ENCODE measurements at regions not wholly inside any gene's neighbourhood (a gene's known extent, or its start where the extent isn't known, plus 50 kb on each side); places are given as distances from the start of the nearest gene placed in this dataset.

DNA sequence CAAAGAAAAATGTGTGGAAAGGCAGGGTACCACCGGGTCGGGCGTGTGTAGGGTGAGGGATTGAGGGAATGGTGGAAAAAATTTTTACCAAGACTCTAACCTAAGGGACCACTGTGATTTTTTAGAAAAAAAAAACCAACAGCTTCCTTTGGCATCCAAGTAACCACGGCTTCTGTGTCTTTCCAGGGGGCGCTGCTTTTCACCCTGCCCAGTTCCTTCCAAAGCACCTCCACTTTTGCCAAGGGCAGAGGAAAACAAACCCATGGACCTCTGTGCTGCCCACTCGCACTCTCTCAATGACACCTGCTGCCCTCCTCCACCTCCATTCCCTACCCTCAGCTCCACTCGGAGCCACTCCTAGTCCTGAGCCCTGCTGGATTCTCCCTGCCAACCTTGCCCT lies 381.0 kb downstream of the ENC1 start:
- Mint-ChIP-seq H3K9me3 (ENCODE audit: low read depth) (no peaks in the 10 kb centered on the region), H3K36me3 (ENCODE audit: low read depth) (no peaks in the 10 kb centered on the region), H3K27ac (ENCODE audit: unreplicated experiment) (no peak overlapping the region), H3K27me3 (ENCODE audit: low read depth) (peaks cover 3% of the 10 kb centered on the region), H3K4me1 (ENCODE audit: low read depth) (peaks cover 13% of the 10 kb centered on the region), H3K4me3 (ENCODE audit: unreplicated experiment) (no peak overlapping the region)
- DNase-seq (ENCODE audit: low spot score): no peak
- TF ChIP-seq, protein P1, sequence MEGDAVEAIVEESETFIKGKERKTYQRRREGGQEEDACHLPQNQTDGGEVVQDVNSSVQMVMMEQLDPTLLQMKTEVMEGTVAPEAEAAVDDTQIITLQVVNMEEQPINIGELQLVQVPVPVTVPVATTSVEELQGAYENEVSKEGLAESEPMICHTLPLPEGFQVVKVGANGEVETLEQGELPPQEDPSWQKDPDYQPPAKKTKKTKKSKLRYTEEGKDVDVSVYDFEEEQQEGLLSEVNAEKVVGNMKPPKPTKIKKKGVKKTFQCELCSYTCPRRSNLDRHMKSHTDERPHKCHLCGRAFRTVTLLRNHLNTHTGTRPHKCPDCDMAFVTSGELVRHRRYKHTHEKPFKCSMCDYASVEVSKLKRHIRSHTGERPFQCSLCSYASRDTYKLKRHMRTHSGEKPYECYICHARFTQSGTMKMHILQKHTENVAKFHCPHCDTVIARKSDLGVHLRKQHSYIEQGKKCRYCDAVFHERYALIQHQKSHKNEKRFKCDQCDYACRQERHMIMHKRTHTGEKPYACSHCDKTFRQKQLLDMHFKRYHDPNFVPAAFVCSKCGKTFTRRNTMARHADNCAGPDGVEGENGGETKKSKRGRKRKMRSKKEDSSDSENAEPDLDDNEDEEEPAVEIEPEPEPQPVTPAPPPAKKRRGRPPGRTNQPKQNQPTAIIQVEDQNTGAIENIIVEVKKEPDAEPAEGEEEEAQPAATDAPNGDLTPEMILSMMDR (IDR thresholded peaks at IDR 0.05): no peak

GRCh38 chr5:74258314-74258665 lies 382.2 kb downstream of the ENC1 start:
- Mint-ChIP-seq H3K4me3 (ENCODE audit: unreplicated experiment) (no peak overlapping the region), H3K9me3 (ENCODE audit: low read depth) (no peaks in the 10 kb centered on the region), H3K27me3 (ENCODE audit: low read depth) (peaks cover 3% of the 10 kb centered on the region), H3K4me1 (ENCODE audit: low read depth) (peaks cover 13% of the 10 kb centered on the region), H3K36me3 (ENCODE audit: low read depth) (no peaks in the 10 kb centered on the region), H3K27ac (ENCODE audit: unreplicated experiment) (no peak overlapping the region)
- TF ChIP-seq, protein P1 (IDR thresholded peaks at IDR 0.05): no peak
- DNase-seq (ENCODE audit: low spot score): no peak

GRCh38 chr5:74257645-74258313 lies 382.7 kb downstream of the ENC1 start:
- peaks cover 3% of the 10 kb centered on the region for H3K27me3 Mint-ChIP-seq (ENCODE audit: low read depth)
- no peak overlapping the region for H3K27ac Mint-ChIP-seq (ENCODE audit: unreplicated experiment)
- H3K4me1 Mint-ChIP-seq (ENCODE audit: low read depth): peaks cover 10% of the 10 kb centered on the region
- H3K9me3 Mint-ChIP-seq (ENCODE audit: low read depth): no peaks in the 10 kb centered on the region
- no peak overlapping the region for H3K4me3 Mint-ChIP-seq (ENCODE audit: unreplicated experiment)
- no peak for DNase-seq (ENCODE audit: low spot score)
- H3K36me3 Mint-ChIP-seq (ENCODE audit: low read depth): no peaks in the 10 kb centered on the region
- TF ChIP-seq, protein P1 (IDR thresholded peaks at IDR 0.05): no peak

GRCh38 chr5:74257060-74257527 lies 383.4 kb downstream of the ENC1 start:
- peaks cover 3% of the 10 kb centered on the region for H3K27me3 Mint-ChIP-seq (ENCODE audit: low read depth)
- TF ChIP-seq, protein P1 (IDR thresholded peaks at IDR 0.05): no peak
- H3K27ac Mint-ChIP-seq (ENCODE audit: unreplicated experiment): no peak overlapping the region
- no peaks in the 10 kb centered on the region for H3K9me3 Mint-ChIP-seq (ENCODE audit: low read depth)
- H3K36me3 Mint-ChIP-seq (ENCODE audit: low read depth): no peaks in the 10 kb centered on the region
- DNase-seq (ENCODE audit: low spot score): no peak
- H3K4me3 Mint-ChIP-seq (ENCODE audit: unreplicated experiment): no peak overlapping the region
- peaks cover 7% of the 10 kb centered on the region for H3K4me1 Mint-ChIP-seq (ENCODE audit: low read depth)

DNA sequence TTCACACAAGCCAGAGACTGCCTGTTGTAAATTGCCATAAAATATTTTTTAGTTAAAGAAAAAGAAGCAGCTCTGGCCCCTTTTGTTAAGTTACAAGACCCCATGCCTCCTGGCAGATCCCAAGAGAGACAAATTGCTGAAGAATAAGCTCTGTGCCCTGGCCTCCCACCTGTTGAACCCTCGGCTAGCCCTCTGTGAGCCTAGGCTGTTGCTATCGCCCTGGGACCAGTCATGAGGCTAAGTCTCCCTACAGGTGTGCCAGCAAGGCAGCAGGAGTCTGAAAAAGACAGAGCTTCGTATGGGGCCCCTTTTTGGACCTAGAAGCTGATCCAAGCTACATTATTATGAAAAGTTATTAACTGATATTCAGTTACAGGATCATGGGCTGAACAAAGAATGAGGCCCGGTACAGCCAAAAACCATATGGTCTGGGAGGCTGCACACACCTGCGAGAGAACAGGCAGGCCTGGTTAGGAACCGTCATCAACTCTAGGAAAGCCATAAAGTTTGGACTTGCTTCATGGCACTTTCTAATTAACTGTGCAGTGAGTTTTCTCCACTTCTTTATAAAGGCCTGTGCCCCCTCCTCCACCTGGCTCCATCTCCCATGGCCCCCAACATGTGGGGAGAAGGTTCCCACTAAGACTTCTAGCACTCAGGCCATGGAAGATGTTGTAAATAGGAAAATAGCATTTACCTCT lies 384.7 kb downstream of the ENC1 start:
- no peak overlapping the region for H3K4me3 Mint-ChIP-seq (ENCODE audit: unreplicated experiment)
- TF ChIP-seq, protein P1 (IDR thresholded peaks at IDR 0.05): no peak
- peaks cover 9% of the 10 kb centered on the region for H3K4me1 Mint-ChIP-seq (ENCODE audit: low read depth)
- no peak overlapping the region for H3K27ac Mint-ChIP-seq (ENCODE audit: unreplicated experiment)
- H3K27me3 Mint-ChIP-seq (ENCODE audit: low read depth): peaks cover 3% of the 10 kb centered on the region
- DNase-seq (ENCODE audit: low spot score): no peak
- H3K9me3 Mint-ChIP-seq (ENCODE audit: low read depth): no peaks in the 10 kb centered on the region
- H3K36me3 Mint-ChIP-seq (ENCODE audit: low read depth): no peaks in the 10 kb centered on the region
